CD4-positive, alpha-beta memory T cell (primary cell): ENCODE measurements at regions not wholly inside any gene's neighbourhood (a gene's known extent, or its start where the extent isn't known, plus 50 kb on each side); places are given as distances from the start of the nearest gene placed in this dataset.

Experiments
- CTCF ChIA-PET: fragments of 350-600 bp; sonication (Branson Sonifier 250); formaldehyde crosslinking; loops from one replicate; lab custom pipeline; 2021; ENCODE audit warnings: inconsistent platforms; ENCODE audit not compliant: partially characterized antibody; lab: Charles Lee
- POLR2A ChIA-PET: fragments of 350-600 bp; sonication (Branson Sonifier 250); formaldehyde crosslinking; loops from one replicate; lab custom pipeline; 2021; ENCODE audit not compliant: partially characterized antibody; lab: Charles Lee
- DNase-seq, 5 donors: peaks; one replicate each; pipeline versions ENCODE4 v3.0.0 to v3.0.0-alpha.2; 2020 to 2022; ENCODE audit warnings: mixed read lengths in 1 of 5
- H3K27ac ChIP-seq: one replicate; pipeline ENCODE4 v1.7.0; 2013; ENCODE audit warnings: low read depth, low read length
- H3K27me3 ChIP-seq: 2 replicates; pipeline ENCODE4 v1.7.0; 2013; ENCODE audit warnings: mild to moderate bottlenecking, low read length, moderate library complexity; ENCODE audit not compliant: insufficient read depth
- H3K36me3 ChIP-seq: 2 replicates; pipeline ENCODE4 v1.7.0; 2013; ENCODE audit warnings: mild to moderate bottlenecking, low read length, moderate library complexity; ENCODE audit not compliant: insufficient read depth
- H3K4me1 ChIP-seq: 2 replicates; pipeline ENCODE4 v1.7.0; 2013; ENCODE audit warnings: mild to moderate bottlenecking, low read length, moderate library complexity; ENCODE audit not compliant: insufficient read depth
- H3K4me3 ChIP-seq, 2 donors: one replicate each; pipeline ENCODE4 v1.7.0; 2013; ENCODE audit warnings: low read length in 2 of 2, mild to moderate bottlenecking in 1 of 2
- H3K9me3 ChIP-seq, 2 donors: one replicate each; pipeline ENCODE4 v1.7.0; 2013; ENCODE audit warnings: low read length in 2 of 2, control low read depth in 1 of 2; ENCODE audit not compliant: control insufficient read depth in 1 of 2
- H3K27ac Mint-ChIP-seq, 7 donors: one replicate each; pipeline ENCODE4 v1.8.0; 2020 to 2021; ENCODE audit warnings: mixed read lengths in 7 of 7, mild to moderate bottlenecking in 6 of 7, inconsistent platforms in 3 of 7, moderate library complexity in 3 of 7
- H3K27me3 Mint-ChIP-seq, 2 donors: one replicate each; pipeline ENCODE4 v1.8.0; 2020 to 2021; ENCODE audit warnings: mixed read lengths in 2 of 2
- H3K36me3 Mint-ChIP-seq, 2 donors: one replicate each; pipeline ENCODE4 v1.8.0; 2020 to 2021; ENCODE audit warnings: mixed read lengths in 2 of 2, inconsistent platforms in 1 of 2, mild to moderate bottlenecking in 1 of 2
- H3K4me1 Mint-ChIP-seq, 4 donors: one replicate each; pipeline ENCODE4 v1.8.0; 2020 to 2021; ENCODE audit warnings: mixed read lengths in 4 of 4, mild to moderate bottlenecking in 1 of 4
- H3K4me3 Mint-ChIP-seq, 8 donors: one replicate each; pipeline ENCODE4 v1.8.0; 2020 to 2021; ENCODE audit warnings: mixed read lengths in 8 of 8, mild to moderate bottlenecking in 7 of 8, moderate library complexity in 6 of 8, inconsistent platforms in 3 of 8
- H3K9me3 Mint-ChIP-seq, 8 donors: one replicate each; pipeline ENCODE4 v1.8.0; 2020 to 2021; ENCODE audit warnings: mixed read lengths in 8 of 8, mild to moderate bottlenecking in 5 of 8, inconsistent platforms in 3 of 8, moderate library complexity in 1 of 8
- intact Hi-C: fragments of 100-400 bp; cut with micrococcal nuclease; formaldehyde crosslinking; loops from one replicate; pipeline ENCODE4 v1.15.1; 2023

DNA sequence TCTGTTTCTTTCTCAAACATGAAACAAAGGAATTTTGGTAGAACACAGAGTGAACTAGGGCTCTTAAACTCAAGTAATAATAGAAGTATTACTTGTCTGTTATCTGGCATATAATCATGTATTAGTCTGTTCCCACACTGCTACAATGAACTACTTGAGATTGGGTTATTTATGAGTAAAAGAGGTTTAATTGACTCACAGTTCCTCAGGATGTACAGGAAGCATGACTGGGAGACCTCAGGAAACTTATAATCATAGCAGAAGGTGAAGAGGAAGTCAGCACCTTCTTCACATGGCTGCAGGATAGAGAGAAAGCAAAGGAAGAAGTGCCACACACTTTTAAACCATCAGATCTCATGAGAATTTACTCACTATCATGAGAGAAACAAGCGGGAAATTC lies 273.4 kb downstream of the ETS1 start:
- Mint-ChIP-seq H3K4me1 (peaks cover 59 to 84% (median 70%) of the 10 kb centered on the region in 4 donors), H3K27ac (peak overlapping the region in 5 of 7 donors; percentile 29 to 84 (median 64)), H3K4me3 (peak overlapping the region in 2 of 8 donors; percentile 13 to 20), H3K36me3 (peaks cover 26 to 48% of the 10 kb centered on the region in 2 donors), H3K9me3 (peaks cover 0 to 40% (median 30%) of the 10 kb centered on the region in 8 donors), H3K27me3 (no peaks in the 10 kb centered on the region)
- intact Hi-C loops, result no loop called here
- Histone ChIP-seq H3K27me3 (no peaks in the 10 kb centered on the region), H3K27ac (no peak overlapping the region), H3K9me3 (peaks cover 0 to 17% of the 10 kb centered on the region in 2 donors), H3K4me3 (no peak overlapping the region), H3K4me1 (peaks cover 66% of the 10 kb centered on the region), H3K36me3 (no peaks in the 10 kb centered on the region)
- CTCF ChIA-PET, result interaction anchor here (1.5 kb wide), 2 partner anchors 9 to 10 kb away, joined by 3 to 9 read pairs; no protein-coding TSS in a partner anchor
- POLR2A ChIA-PET, result interaction anchor here (1.4 to 21.6 kb wide), 6 partner anchors 9 to 198 kb away, joined by 5 to 541 read pairs (median 224); no protein-coding TSS in a partner anchor
- DNase-seq, result no peak

DNA sequence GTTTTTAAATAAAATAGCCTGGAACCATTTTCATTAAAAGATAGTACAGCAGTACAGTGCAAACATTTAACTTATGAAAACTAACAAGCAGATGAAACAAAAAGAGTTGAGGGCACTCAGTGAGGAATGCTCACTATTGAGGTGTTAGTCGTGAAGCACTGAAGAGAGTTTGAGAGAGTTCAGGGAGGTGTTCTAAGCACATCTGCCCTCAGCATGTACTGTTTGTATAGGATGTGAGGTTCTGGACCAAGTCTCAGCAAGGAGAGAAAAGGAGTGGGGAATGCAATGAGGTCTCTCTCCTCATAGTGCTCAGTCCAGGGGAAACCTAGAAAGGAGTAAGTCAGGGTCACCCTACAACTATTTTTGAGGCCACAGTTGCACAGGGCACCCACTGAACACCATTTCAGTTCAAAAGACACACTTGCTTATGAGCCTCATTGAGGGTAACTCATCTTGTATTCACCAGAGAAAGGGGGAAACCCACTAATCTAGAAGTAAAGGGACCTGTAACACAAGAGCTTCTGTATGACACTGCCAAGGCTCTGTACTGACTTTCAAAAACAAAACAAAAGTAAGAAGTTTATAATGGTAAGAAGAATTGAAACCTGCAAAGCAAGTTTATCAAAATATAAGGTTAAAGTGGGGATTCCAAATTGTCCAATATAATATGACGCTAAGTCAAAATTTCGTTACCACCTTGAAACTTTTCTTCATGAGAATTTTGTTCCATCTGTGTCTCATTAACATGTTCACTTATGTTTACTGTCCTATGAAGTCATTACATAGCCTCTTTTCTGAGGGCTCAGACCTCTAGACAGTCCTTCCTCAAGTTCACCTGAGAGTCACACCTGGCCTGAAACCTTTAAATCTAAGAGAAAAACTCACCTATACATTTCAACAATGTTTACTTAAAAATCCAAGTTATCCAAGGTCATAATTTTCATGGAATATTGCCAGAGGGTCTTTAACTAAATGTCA lies 275.3 kb downstream of the ETS1 start:
- H3K36me3 Mint-ChIP-seq, result peaks cover 24 to 42% of the 10 kb centered on the region in 2 donors
- H3K9me3 ChIP-seq, result peaks cover 0 to 17% of the 10 kb centered on the region in 2 donors
- peak overlapping the region; percentile 65 to 97 (median 78) for H3K27ac Mint-ChIP-seq
- ChIA-PET CTCF (interaction anchor here (1.5 to 1.7 kb wide), 2 partner anchors 9 to 11 kb away, joined by 4 to 9 read pairs; no protein-coding TSS in a partner anchor), POLR2A (interaction anchor here (2.6 to 21.6 kb wide), 3 partner anchors 7 to 154 kb away, joined by 11 to 541 read pairs (median 436); no protein-coding TSS in a partner anchor)
- peak overlapping the region in 6 of 8 donors; percentile 1 to 88 (median 27) for H3K4me3 Mint-ChIP-seq
- peak in 1 of 5 donors; percentile 33 for DNase-seq
- H3K27me3 ChIP-seq, result no peaks in the 10 kb centered on the region
- no peak overlapping the region for H3K27ac ChIP-seq
- peaks cover 0 to 39% (median 29%) of the 10 kb centered on the region in 8 donors for H3K9me3 Mint-ChIP-seq
- no peaks in the 10 kb centered on the region for H3K27me3 Mint-ChIP-seq
- H3K4me3 ChIP-seq, result no peak overlapping the region
- intact Hi-C loops, result no loop called here
- H3K36me3 ChIP-seq, result no peaks in the 10 kb centered on the region
- H3K4me1 Mint-ChIP-seq, result peaks cover 53 to 83% (median 70%) of the 10 kb centered on the region in 4 donors
- H3K4me1 ChIP-seq, result peaks cover 66% of the 10 kb centered on the region

GRCh38 chr11:128310676-128311445 lies 276.5 kb downstream of the ETS1 start:
- Mint-ChIP-seq H3K4me1 (peaks cover 51 to 84% (median 70%) of the 10 kb centered on the region in 4 donors), H3K4me3 (peak overlapping the region in 6 of 8 donors; percentile 29 to 88 (median 50)), H3K36me3 (peaks cover 18 to 34% of the 10 kb centered on the region in 2 donors), H3K9me3 (peaks cover under 1 to 29% (median 24%) of the 10 kb centered on the region in 8 donors), H3K27me3 (no peaks in the 10 kb centered on the region), H3K27ac (peak overlapping the region; percentile 75 to 97 (median 86))
- peaks cover 0 to 17% of the 10 kb centered on the region in 2 donors for H3K9me3 ChIP-seq
- no peaks in the 10 kb centered on the region for H3K27me3 ChIP-seq
- H3K4me3 ChIP-seq, result peak overlapping the region in 1 of 2 donors; percentile 4
- no peak overlapping the region for H3K27ac ChIP-seq
- no peaks in the 10 kb centered on the region for H3K36me3 ChIP-seq
- intact Hi-C loops, result no loop called here
- no peak for DNase-seq
- peaks cover 71% of the 10 kb centered on the region for H3K4me1 ChIP-seq
- POLR2A ChIA-PET, result interaction anchor here (1.2 to 21.6 kb wide), 2 partner anchors 13 to 15 kb away, joined by 5 to 541 read pairs; no protein-coding TSS in a partner anchor
- CTCF ChIA-PET, result interaction anchor here (1.2 kb wide), 2 partner anchors 9 to 13 kb away, joined by 3 to 5 read pairs; no protein-coding TSS in a partner anchor

GRCh38 chr11:128310005-128310404 lies 277.4 kb downstream of the ETS1 start:
- H3K4me1 Mint-ChIP-seq, result peaks cover 57 to 88% (median 75%) of the 10 kb centered on the region in 4 donors
- DNase-seq, result no peak
- Histone ChIP-seq H3K27ac (no peak overlapping the region), H3K9me3 (peaks cover 0 to 15% of the 10 kb centered on the region in 2 donors), H3K27me3 (no peaks in the 10 kb centered on the region), H3K36me3 (no peaks in the 10 kb centered on the region), H3K4me1 (peaks cover 79% of the 10 kb centered on the region), H3K4me3 (no peak overlapping the region)
- H3K36me3 Mint-ChIP-seq, result peaks cover 11 to 27% of the 10 kb centered on the region in 2 donors
- intact Hi-C loops, result no loop called here
- ChIA-PET CTCF (interaction anchor here (0.7 to 1.2 kb wide), 2 partner anchors 8 to 13 kb away, joined by 5 to 6 read pairs; no protein-coding TSS in a partner anchor), POLR2A (interaction anchor here (1.0 to 21.6 kb wide), 4 partner anchors 12 to 196 kb away, joined by 3 to 541 read pairs (median 94); no protein-coding TSS in a partner anchor)
- no peaks in the 10 kb centered on the region for H3K27me3 Mint-ChIP-seq
- peaks cover 2 to 20% (median 16%) of the 10 kb centered on the region in 8 donors for H3K9me3 Mint-ChIP-seq
- peak overlapping the region in 3 of 8 donors; percentile 20 to 55 (median 43) for H3K4me3 Mint-ChIP-seq
- peak overlapping the region; percentile 7 to 89 (median 75) for H3K27ac Mint-ChIP-seq

DNA sequence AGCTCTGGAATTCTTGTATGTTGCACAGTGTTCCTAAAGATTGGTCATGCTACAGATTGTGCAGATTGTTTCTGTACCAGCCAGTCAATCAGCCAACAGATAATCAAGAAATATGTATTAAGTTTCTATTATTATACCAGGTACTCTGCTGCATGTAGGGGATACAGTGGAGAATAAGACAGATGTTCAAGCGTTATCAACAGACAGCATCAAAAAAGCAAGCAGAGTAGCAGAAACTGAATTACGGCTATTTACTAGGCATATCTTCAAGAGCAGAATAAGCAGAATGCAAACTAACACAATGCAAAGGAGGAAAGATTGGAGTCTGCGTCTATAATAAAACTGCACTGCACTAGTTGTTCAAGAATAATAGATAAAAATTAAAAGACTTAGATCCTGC lies 278.6 kb downstream of the ETS1 start:
- Mint-ChIP-seq H3K27ac (peak overlapping the region; percentile 43 to 100 (median 88)), H3K27me3 (no peaks in the 10 kb centered on the region), H3K9me3 (peaks cover 2 to 8% (median 4%) of the 10 kb centered on the region in 8 donors), H3K4me3 (peak overlapping the region in 1 of 8 donors; percentile 51), H3K36me3 (peaks cover 3 to 15% of the 10 kb centered on the region in 2 donors), H3K4me1 (peaks cover 64 to 94% (median 82%) of the 10 kb centered on the region in 4 donors)
- no peak for DNase-seq
- no peak overlapping the region for H3K4me3 ChIP-seq
- peak overlapping the region; percentile 19 for H3K27ac ChIP-seq
- intact Hi-C loops, result no loop called here
- ChIA-PET POLR2A (interaction anchor here (0.5 to 6.5 kb wide), 9 partner anchors 13 to 316 kb away, joined by 3 to 185 read pairs (median 3); no protein-coding TSS in a partner anchor), CTCF (interaction anchor here (0.9 to 2.5 kb wide), 5 partner anchors 10 to 211 kb away, joined by 3 to 8 read pairs (median 3); no protein-coding TSS in a partner anchor)
- no peaks in the 10 kb centered on the region for H3K36me3 ChIP-seq
- no peaks in the 10 kb centered on the region for H3K27me3 ChIP-seq
- H3K4me1 ChIP-seq, result peaks cover 91% of the 10 kb centered on the region
- peaks cover 0 to 5% of the 10 kb centered on the region in 2 donors for H3K9me3 ChIP-seq

DNA sequence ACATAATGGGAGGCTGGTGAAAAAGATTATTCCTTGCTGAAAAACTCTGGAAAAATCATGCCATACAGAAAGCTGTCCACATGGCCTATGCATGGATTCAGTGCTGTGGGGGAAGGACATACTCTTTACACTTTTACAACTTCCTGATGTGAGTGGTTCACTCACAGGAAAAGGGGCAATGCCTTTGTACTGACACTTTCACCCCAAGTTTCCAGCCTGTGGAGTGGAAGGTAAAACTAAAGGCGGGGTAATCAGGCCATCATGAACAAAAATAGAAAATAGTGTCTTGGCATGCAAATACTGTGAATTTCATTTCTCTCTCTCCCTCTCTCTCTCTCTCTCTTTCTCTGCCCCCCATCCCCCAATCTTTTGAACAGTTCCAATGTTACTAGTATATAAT lies 281.8 kb downstream of the ETS1 start:
- Histone ChIP-seq H3K9me3 (no peaks in the 10 kb centered on the region), H3K27me3 (no peaks in the 10 kb centered on the region), H3K4me3 (no peak overlapping the region), H3K27ac (peak overlapping the region; percentile 93), H3K36me3 (no peaks in the 10 kb centered on the region), H3K4me1 (peaks cover 97% of the 10 kb centered on the region)
- ChIA-PET CTCF (interaction anchor here (0.7 to 2.7 kb wide), 12 partner anchors 8 to 323 kb away, joined by 3 to 22 read pairs (median 4); no protein-coding TSS in a partner anchor), POLR2A (interaction anchor here (0.7 to 6.5 kb wide), 38 partner anchors 8 to 324 kb away, joined by 3 to 185 read pairs (median 6); no protein-coding TSS in a partner anchor)
- H3K27ac Mint-ChIP-seq, result peak overlapping the region; percentile 95 to 100 (median 98)
- H3K9me3 Mint-ChIP-seq, result peaks cover 0 to 2% (median 0%) of the 10 kb centered on the region in 8 donors
- H3K4me3 Mint-ChIP-seq, result peak overlapping the region in 7 of 8 donors; percentile 19 to 95 (median 67)
- DNase-seq, result peak in 3 of 5 donors; percentile 26 to 51 (median 33)
- peaks cover 0 to 5% of the 10 kb centered on the region in 2 donors for H3K36me3 Mint-ChIP-seq
- intact Hi-C loops, result loop anchor here (1.0 kb wide), 1 partner anchor 13 kb away; no protein-coding TSS in a partner anchor
- H3K4me1 Mint-ChIP-seq, result peaks cover 69 to 97% (median 85%) of the 10 kb centered on the region in 4 donors
- H3K27me3 Mint-ChIP-seq, result no peaks in the 10 kb centered on the region
